ENCODE measurements at regions not wholly inside any gene's neighbourhood (a gene's known extent, or its start where the extent isn't known, plus 50 kb on each side); places are given as distances from the start of the nearest gene placed in this dataset.

DNA sequence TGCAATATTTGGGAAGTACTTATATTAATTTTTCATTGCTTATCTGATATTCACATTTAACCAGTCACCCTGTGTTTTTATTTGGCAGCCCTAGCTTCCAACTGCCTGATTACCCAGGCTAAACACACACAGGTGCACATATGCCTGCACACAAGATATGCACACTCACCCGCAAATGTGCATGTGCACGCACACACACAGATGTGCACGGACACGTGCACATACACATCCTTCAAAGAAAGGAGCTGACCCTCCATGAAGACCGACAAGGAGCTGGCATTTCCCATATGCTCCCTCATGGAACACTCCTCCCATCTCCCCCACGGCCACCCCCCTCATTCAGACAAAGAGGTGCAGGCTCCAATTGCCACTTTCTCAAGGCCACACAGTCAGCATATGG is 242.2 kb downstream of the ENGASE start:
- Histone ChIP-seq H3K4me3 (ENCODE audit: low read length, poor library complexity, severe bottlenecking) (no peak overlapping the region), H3K9ac (ENCODE audit: low read depth, low read length, poor library complexity, severe bottlenecking) (no peak overlapping the region), H3K27me3 (ENCODE audit: insufficient read depth, low read length, poor library complexity, severe bottlenecking) (no peaks in the 10 kb centered on the region), H3K9me3 (ENCODE audit: insufficient read depth, low read depth, low read length) (no peaks in the 10 kb centered on the region), H2AFZ (ENCODE audit: low read length) (no peak overlapping the region), H3K4me1 (ENCODE audit: insufficient read depth, low read length, poor library complexity, severe bottlenecking) (no peaks in the 10 kb centered on the region), H3K9me2 (replicated peaks; ENCODE audit: low read depth, low read length) (no peaks in the 10 kb centered on the region), H3F3A (ENCODE audit: low read depth) (no peaks in the 10 kb centered on the region), H3K4me2 (ENCODE audit: low read depth, low read length, poor library complexity, severe bottlenecking) (no peak overlapping the region), H3K79me2 (ENCODE audit: insufficient read depth, low read length) (no peaks in the 10 kb centered on the region), H3K36me3 (ENCODE audit: insufficient read depth, low read length) (no peaks in the 10 kb centered on the region), H4K20me1 (ENCODE audit: insufficient read depth, low read length, poor library complexity, severe bottlenecking) (no peaks in the 10 kb centered on the region)
- no peak for TF ChIP-seq EZH2phosphoT487 (IDR thresholded peaks at IDR 0.05; ENCODE audit: borderline replicate concordance)
- TF ChIP-seq, protein P1, sequence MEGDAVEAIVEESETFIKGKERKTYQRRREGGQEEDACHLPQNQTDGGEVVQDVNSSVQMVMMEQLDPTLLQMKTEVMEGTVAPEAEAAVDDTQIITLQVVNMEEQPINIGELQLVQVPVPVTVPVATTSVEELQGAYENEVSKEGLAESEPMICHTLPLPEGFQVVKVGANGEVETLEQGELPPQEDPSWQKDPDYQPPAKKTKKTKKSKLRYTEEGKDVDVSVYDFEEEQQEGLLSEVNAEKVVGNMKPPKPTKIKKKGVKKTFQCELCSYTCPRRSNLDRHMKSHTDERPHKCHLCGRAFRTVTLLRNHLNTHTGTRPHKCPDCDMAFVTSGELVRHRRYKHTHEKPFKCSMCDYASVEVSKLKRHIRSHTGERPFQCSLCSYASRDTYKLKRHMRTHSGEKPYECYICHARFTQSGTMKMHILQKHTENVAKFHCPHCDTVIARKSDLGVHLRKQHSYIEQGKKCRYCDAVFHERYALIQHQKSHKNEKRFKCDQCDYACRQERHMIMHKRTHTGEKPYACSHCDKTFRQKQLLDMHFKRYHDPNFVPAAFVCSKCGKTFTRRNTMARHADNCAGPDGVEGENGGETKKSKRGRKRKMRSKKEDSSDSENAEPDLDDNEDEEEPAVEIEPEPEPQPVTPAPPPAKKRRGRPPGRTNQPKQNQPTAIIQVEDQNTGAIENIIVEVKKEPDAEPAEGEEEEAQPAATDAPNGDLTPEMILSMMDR (conservative IDR thresholded peaks at IDR 0.05; ENCODE audit: low read length): no peak

DNA sequence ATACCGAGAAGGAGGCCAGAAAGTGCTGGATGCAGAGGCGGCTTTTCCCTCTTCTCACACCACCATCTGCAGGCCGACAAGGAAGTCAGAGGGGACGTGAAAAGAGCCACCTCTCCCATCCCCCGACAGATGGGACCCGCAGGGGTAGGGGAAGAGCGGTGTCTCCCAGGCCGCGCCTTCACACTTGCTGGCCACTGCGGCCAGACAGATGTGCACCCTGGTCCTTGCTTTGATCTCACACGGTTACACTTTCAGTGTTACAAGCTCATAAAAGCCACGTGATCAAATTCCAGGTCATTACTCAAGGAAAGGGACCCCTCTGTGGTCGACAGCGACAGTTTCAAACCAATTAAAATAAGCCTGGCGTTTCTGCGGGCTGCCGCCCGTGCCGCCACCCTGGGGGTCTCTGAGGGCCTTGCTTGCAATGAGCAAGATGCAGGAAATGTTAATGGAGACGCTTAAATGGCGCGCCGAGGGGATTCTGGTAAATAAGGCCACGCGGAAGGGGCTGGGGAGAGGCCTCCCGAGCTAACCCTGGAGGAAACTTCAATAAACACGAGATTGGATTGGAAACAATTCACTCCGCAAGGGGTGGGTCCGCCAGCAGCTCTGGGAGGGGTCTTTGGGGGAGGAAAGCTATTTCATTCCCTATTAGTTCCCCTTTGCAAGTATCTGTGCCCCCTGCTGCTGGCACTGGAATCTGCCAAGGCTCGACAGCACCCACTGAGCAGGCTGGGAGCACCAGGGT is 240.9 kb downstream of the ENGASE start:
- TF ChIP-seq, protein P1 (conservative IDR thresholded peaks at IDR 0.05; ENCODE audit: low read length): no peak
- TF ChIP-seq EZH2phosphoT487 (IDR thresholded peaks at IDR 0.05; ENCODE audit: borderline replicate concordance): no peak

DNA sequence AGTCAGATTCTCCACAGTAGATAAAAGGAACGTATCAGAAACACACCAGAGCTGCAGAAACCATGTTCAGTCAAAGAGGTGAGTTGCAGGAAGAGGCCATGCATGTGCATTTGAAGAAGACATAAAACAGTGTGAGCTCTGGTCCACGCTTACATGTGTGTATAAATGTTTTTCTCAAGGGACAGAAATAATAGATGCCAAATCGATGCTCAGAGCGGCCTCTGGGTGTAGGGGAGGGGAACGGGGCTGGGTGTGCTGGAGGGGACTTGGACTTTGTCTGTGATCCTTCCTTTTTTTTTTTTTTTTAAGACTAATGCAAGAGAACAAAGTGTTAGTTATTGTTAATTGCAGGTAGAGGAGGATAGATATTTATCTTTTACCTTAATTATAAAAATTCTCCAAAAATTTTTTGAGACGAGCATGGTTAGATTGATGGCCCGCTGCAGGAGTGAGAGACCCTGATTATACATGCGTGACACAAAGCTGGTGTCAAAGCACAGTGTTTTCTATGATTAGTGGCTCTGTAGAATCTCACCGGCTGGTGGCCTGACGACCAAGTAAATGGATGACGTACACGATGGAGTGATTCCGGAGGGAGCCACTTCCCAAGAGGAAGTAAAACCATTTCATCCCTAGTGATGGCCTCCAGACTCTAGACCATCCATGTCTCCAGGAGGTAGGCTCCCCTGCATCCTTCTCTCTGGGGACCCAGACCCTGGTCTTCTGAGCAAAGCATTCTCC is 240.2 kb downstream of the ENGASE start:
- Histone ChIP-seq H3F3A (ENCODE audit: low read depth) (no peaks in the 10 kb centered on the region), H3K36me3 (ENCODE audit: insufficient read depth, low read length) (no peaks in the 10 kb centered on the region), H3K9me2 (replicated peaks; ENCODE audit: low read depth, low read length) (no peaks in the 10 kb centered on the region), H3K4me1 (ENCODE audit: insufficient read depth, low read length, poor library complexity, severe bottlenecking) (no peaks in the 10 kb centered on the region), H3K4me2 (ENCODE audit: low read depth, low read length, poor library complexity, severe bottlenecking) (no peak overlapping the region), H3K27me3 (ENCODE audit: insufficient read depth, low read length, poor library complexity, severe bottlenecking) (no peaks in the 10 kb centered on the region), H3K9ac (ENCODE audit: low read depth, low read length, poor library complexity, severe bottlenecking) (no peak overlapping the region), H3K4me3 (ENCODE audit: low read length, poor library complexity, severe bottlenecking) (no peak overlapping the region), H2AFZ (ENCODE audit: low read length) (no peak overlapping the region), H3K79me2 (ENCODE audit: insufficient read depth, low read length) (no peaks in the 10 kb centered on the region), H4K20me1 (ENCODE audit: insufficient read depth, low read length, poor library complexity, severe bottlenecking) (no peaks in the 10 kb centered on the region), H3K9me3 (ENCODE audit: insufficient read depth, low read depth, low read length) (no peaks in the 10 kb centered on the region)
- no peak for TF ChIP-seq EZH2phosphoT487 (IDR thresholded peaks at IDR 0.05; ENCODE audit: borderline replicate concordance)
- TF ChIP-seq, protein P1 (conservative IDR thresholded peaks at IDR 0.05; ENCODE audit: low read length): no peak

More for the DNA sequence above, 240.9 kb downstream of the ENGASE start:
- no peaks in the 10 kb centered on the region for H3F3A ChIP-seq (ENCODE audit: low read depth)
- H3K36me3 ChIP-seq (ENCODE audit: insufficient read depth, low read length): no peaks in the 10 kb centered on the region
- no peak overlapping the region for H3K4me2 ChIP-seq (ENCODE audit: low read depth, low read length, poor library complexity, severe bottlenecking)
- H3K79me2 ChIP-seq (ENCODE audit: insufficient read depth, low read length): no peaks in the 10 kb centered on the region
- H3K9me2 ChIP-seq (replicated peaks; ENCODE audit: low read depth, low read length): no peaks in the 10 kb centered on the region
- no peak overlapping the region for H3K9ac ChIP-seq (ENCODE audit: low read depth, low read length, poor library complexity, severe bottlenecking)
- H4K20me1 ChIP-seq (ENCODE audit: insufficient read depth, low read length, poor library complexity, severe bottlenecking): no peaks in the 10 kb centered on the region
- H3K4me3 ChIP-seq (ENCODE audit: low read length, poor library complexity, severe bottlenecking): no peak overlapping the region
- no peaks in the 10 kb centered on the region for H3K9me3 ChIP-seq (ENCODE audit: insufficient read depth, low read depth, low read length)
- no peaks in the 10 kb centered on the region for H3K4me1 ChIP-seq (ENCODE audit: insufficient read depth, low read length, poor library complexity, severe bottlenecking)
- H3K27me3 ChIP-seq (ENCODE audit: insufficient read depth, low read length, poor library complexity, severe bottlenecking): no peaks in the 10 kb centered on the region
- no peak overlapping the region for H2AFZ ChIP-seq (ENCODE audit: low read length)
